AG10803 (cell line): ENCODE measurements at regions not wholly inside any gene's neighbourhood (a gene's known extent, or its start where the extent isn't known, plus 50 kb on each side); places are given as distances from the start of the nearest gene placed in this dataset.

Experiments used
- DNase-seq: peaks from one replicate; pipeline ENCODE4 v3.0.0; 2010; ENCODE audit warnings: low read depth
- H3K4me3 ChIP-seq: 2 replicates; pipeline ENCODE4 v1.5.1; 2011; ENCODE audit warnings: mild to moderate bottlenecking, low read length, control low read depth
- CTCF ChIP-seq: conservative IDR thresholded peaks from 2 replicates; pipeline ENCODE4 v1.5.1; 2011; ENCODE audit warnings: mild to moderate bottlenecking, low read length, control low read depth, inconsistent platforms

GRCh38 chr4:93960916-93961315 lies 132.4 kb downstream of the ATOH1 start:
- DNase-seq = no peak
- H3K4me3 ChIP-seq = no peak overlapping the region
- no peak for TF ChIP-seq CTCF

GRCh38 chr4:93981594-93981993 lies 153.0 kb downstream of the ATOH1 start:
- no peak for TF ChIP-seq CTCF
- DNase-seq = no peak
- H3K4me3 ChIP-seq = no peak overlapping the region

- H3K4me3 ChIP-seq = no peak overlapping the region
- DNase-seq = no peak
- no peak for TF ChIP-seq CTCF
Measured at GRCh38 chr4:93982255-93982654, 153.7 kb downstream of the ATOH1 start.

- no peak overlapping the region for H3K4me3 ChIP-seq
- DNase-seq = no peak
- no peak for TF ChIP-seq CTCF
Measured at GRCh38 chr4:93983140-93983539, 154.6 kb downstream of the ATOH1 start.

GRCh38 chr4:93994175-93994994 lies 165.8 kb downstream of the ATOH1 start:
- H3K4me3 ChIP-seq = no peak overlapping the region
- no peak for TF ChIP-seq CTCF

GRCh38 chr4:93996895-93997294 lies 168.3 kb downstream of the ATOH1 start:
- DNase-seq = no peak
- TF ChIP-seq CTCF = no peak
- H3K4me3 ChIP-seq = no peak overlapping the region

More at GRCh38 chr4:93994175-93994994, 165.8 kb downstream of the ATOH1 start:
- no peak for DNase-seq

- no peak overlapping the region for H3K4me3 ChIP-seq
- no peak for TF ChIP-seq CTCF
- no peak for DNase-seq
Measured at GRCh38 chr4:94000559-94000958, 172.0 kb downstream of the ATOH1 start.
